A549 (cell line): ENCODE measurements at regions not wholly inside any gene's neighbourhood (a gene's known extent, or its start where the extent isn't known, plus 50 kb on each side); places are given as distances from the start of the nearest gene placed in this dataset.

Experiments used
- CTCF ChIP-seq: fragments of >200 bp; sonication (Bioruptor Twin); formaldehyde crosslinking; IDR thresholded peaks from 3 replicates; pipeline ENCODE4 v1.5.1; 2016
- HDAC2 ChIP-seq: fragments of 200-600 bp; sonication (generic); IDR thresholded peaks from 2 replicates; pipeline ENCODE4 v1.6.1; 2016
- POLR2A ChIP-seq: IDR thresholded peaks from 2 replicates; pipeline ENCODE4 v1.6.1; 2012; ENCODE audit warnings: mild to moderate bottlenecking, low read length
- RFX5 ChIP-seq: fragments of 450-650 bp; IDR thresholded peaks from 2 replicates; pipeline ENCODE4 v1.7.1; 2014; ENCODE audit warnings: antibody characterized with exemption, mild to moderate bottlenecking, moderate library complexity
- TF ChIP-seq, protein P1 (sequence below): IDR thresholded peaks from 2 replicates; pipeline ENCODE4 v1.6.1; 2012

- TF ChIP-seq CTCF (no peak), POLR2A (no peak), HDAC2 (no peak), RFX5 (no peak)
- TF ChIP-seq, protein P1, sequence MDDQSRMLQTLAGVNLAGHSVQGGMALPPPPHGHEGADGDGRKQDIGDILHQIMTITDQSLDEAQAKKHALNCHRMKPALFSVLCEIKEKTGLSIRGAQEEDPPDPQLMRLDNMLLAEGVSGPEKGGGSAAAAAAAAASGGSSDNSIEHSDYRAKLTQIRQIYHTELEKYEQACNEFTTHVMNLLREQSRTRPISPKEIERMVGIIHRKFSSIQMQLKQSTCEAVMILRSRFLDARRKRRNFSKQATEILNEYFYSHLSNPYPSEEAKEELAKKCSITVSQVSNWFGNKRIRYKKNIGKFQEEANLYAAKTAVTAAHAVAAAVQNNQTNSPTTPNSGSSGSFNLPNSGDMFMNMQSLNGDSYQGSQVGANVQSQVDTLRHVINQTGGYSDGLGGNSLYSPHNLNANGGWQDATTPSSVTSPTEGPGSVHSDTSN: no peak
These were observed 1231.2 kb upstream of the CELF4 start for GRCh38 chr18:38796762-38797161.
